Stimulated activated CD8-positive, alpha-beta memory T cell treated with anti-CD3 and anti-CD28 coated beads, Interleukin-2, amount 100 ng/mL, for 48 hours (primary cell): ENCODE measurements at regions not wholly inside any gene's neighbourhood (a gene's known extent, or its start where the extent isn't known, plus 50 kb on each side); places are given as distances from the start of the nearest gene placed in this dataset.
"Not testable (repeated sequence)": the region's sequence is repeated elsewhere in the genome, so short reads cannot be mapped to it uniquely, and the experiment has no call there.

Experiments used
- DNase-seq, 2 donors: peaks; one replicate each; pipeline ENCODE4 v3.0.0-alpha.2; 2020; ENCODE audit warnings: low read depth in 2 of 2

DNA sequence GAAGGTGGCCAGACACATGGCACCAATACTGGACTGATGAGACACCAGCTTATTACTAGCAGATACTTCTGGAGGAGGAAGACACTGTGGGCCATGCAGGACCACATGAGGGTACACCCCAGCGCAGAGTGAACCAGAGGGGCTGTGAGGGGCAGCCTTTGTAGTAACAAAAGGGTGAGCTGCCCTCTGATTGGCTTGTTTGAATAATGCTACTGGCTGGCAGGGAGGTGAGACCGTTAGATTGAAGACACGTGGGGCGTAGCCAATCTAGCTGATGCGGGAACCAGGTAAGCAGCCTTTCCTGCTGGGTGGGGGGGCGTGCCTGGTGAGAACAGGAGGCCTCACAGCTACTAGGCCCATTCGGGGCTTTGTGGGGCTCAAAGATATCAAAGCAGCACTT lies 102.8 kb upstream of the SEC14L1 start:
- no peak for DNase-seq

DNA sequence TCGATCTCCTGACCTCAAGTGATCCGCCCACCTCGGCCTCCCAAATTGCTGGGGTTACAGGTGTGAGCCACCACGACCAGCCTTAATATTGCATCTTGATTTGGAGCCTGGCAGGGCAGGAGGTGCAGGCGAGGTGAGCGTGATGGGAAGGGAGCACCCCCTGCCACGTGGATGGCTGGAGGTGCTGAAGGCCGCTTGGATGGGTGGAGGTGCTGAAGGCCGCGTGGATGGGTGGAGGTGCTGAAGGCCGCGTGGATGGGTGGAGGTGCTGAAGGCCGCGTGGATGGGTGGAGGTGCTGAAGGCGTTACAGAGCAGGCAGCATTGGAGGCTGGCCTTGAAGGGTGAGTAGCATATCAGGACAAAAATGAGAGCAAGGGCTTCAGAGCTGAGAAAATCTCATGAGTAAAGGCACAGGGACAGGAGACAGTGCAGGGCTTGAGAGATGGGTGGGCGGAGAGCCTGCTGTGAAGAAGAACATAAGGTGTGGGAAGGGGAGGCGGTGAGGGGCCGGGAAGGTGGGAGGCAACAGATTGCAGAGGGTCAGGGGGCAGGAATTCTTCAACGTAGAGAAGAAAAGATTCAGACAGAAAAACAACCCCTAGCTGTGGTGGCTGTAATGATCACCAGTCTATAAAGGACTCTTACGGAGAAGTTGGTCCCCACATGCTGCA lies 101.7 kb upstream of the SEC14L1 start:
- DNase-seq = no peak

DNA sequence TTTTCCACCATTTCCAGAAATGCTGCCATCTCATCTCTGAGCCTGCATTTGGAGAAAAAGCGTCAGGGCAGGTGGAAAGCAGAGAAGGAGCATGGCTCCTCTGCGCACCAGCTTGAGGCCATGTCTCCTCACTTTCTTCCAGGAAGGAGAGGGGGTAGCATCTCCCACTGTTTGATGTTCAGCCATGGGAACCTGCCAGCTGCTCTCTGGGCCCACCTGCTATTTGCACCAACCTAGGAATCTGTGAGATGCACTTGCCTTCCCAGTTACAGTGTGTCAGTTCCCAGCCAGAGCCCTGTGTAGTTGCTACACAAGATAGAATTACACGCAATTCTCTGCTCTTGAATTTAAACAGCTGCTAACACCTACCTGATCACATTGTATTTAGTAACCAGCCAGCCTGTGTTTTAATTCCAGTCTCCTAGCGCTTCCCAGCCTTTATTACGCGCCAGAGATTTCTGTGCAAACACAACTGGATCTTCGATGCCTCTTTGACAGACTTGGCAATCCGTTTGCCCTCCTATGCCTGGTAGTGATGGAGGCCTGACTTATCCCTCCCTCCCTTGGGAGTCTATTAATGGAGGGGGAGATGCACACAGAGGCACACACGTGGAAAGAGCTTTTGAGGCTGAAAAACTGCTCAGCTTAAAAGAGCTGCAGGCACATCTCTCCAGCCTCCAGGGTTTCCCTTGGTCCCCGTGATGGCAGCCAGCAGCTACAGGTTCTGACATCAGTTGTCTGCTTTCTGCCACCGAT lies 98.1 kb upstream of the SEC14L1 start:
- DNase-seq = no peak

DNA sequence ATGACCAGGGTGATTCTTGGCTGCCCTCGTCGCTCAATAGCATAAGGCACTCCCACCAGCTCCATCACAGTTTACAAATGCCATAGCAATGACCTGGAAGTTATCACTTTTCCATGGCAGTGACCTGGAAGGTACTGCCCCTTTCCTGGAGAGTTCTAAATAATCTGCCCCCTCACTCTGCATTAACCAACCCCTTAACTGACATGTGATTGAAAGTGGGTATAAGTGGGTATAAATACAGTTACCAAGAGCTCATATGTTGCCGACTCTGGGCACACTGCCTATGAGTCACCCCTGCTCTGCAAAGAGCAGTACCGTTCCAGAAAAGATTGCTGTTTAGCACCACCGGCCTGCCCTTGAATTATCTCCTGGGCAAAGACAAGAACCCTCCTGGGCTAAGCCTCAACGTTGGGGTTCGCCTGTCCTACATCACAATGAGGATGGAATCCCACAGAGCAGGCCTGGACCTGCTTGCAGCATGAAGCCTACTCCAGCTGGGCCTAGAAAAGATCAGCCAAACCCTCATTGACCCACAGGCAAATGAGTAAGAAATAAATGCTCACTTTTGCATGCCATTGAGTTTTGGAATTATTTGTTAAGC lies 95.2 kb upstream of the SEC14L1 start:
- no peak for DNase-seq

DNA sequence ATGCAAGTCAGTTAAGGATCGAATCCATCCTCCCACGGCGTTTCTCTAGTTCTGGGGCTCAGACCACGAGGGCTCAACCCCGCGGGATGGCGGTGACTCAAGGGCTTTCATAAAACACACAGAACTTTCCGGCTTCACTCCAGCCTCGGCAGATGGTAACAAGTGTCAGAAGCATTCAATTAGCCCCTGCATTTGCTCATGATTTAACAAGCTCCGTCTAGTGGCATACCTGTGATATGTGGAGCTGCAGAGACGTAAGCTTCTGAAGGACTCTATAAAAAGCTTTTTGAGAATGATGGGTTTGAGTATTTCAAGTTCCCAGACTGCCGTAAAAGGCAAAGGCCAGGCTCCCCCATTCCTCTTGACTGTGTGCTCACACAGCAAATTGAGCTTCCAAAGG lies 91.3 kb upstream of the SEC14L1 start:
- DNase-seq = no peak

DNA sequence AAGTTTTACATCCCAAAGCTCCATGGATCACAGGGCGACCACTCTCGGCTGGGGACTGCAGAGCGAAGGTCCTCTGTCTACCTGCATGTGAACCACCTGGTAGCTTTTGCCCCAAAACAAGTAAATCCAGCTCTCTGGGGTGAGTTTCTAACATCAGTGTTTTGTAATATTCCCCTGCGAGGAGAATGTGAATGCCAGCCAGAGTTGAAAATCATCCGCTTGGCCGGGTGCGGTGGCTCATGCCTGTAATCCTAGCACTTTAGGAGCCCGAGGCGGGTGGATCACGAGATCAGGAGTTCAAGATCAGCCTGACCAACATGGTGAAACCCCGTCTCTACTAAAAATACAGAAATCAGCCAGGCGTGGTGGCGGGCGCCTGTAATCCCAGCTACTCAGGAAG lies 89.9 kb upstream of the SEC14L1 start:
- DNase-seq = not testable (repeated sequence)

DNA sequence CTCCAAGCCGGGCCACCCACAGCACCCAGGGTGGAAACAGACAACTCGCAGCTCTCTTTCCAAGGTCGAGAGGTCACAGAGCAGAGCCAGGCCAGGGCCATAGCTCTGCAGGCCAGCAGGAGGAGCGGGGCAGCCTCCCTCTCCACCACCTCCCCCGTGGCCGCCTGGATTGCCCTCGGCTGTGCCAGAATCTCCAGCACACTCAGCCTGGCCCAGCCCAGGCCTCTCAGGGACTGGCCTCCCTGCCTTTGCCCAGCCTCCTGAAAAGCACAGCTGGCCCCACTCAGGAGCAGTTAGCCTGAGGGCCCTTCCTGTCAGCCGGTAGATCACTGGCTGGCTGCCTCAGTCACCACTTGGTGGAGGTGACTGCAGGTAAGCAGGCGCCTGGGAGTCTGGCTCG lies 85.8 kb upstream of the SEC14L1 start:
- no peak for DNase-seq

DNA sequence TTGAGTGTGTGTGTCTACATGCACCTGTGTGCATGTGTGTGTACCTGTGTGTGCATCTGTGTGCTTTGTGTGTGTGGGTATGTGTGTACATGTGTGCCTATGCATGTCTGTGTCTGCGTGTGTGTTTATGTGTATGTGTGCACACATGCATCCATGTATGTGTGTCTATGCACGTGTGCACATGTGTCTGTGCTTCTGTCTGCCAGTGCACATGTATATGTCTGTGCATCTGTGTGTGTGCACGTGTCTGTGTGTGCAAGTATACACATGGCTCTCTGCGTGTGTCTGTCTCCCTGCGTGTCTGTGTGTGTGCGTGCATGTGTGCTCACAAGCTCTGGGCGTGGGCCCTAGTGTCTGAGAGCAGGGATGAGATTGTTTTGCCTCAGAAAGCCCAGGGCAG lies 85.3 kb upstream of the SEC14L1 start:
- no peak for DNase-seq

DNA sequence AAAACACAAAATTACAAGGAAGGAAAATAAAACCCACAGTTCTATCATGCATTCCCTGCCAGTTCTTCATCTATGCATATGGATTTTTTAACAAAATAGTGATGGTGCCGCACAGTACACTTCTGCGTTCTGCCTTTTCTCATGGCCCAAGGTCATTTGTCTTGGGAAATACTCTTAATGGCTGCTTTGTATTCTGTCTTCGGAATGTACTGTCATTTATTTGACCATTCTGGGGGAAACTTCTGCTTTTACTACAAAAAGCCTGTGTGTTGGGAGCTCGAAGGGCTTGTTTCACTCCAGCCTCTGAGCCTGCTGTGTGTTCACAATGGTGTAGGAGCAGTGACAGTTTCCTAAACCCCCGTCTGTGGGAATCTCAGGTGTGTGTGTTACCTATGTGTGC lies 82.8 kb upstream of the SEC14L1 start:
- DNase-seq = no peak

DNA sequence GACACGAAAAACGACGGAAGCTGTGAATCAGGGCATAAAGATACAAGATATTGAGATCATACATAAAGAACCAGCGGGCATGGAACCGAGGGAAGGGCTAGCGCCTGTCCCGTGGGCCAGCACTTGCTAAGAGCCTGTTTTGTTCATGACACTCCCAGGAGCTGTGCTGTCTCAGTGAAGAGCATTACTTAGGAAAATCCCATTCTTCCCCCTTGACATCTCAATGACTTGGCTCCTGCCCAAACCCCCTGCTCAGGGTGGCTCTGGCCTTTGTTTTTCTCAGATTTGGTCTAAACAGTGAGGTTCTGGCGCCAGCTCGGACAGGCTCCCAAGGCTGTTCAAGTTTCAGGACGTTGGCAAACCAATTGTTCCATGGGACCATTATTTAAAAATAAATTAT lies 79.1 kb upstream of the SEC14L1 start:
- no peak for DNase-seq

DNA sequence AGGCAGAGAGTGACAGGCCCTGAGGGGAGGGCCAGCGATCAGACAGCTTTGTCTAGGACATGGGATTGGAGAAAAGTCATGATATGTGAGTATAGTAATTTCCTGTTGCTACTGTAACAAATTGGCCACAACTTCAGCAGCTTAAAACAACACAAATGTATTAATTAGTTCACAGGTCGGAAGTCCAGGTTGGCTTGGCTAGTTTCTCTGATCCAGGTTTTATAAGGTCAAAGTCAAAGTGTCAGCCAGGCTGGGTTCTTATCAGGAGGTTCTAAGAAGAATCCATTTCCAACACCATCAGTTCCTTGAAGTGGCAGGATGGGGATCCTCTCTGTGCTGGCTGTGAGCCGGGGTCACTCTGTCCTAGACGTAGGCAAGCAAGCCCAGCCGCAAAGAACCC lies 76.2 kb upstream of the SEC14L1 start:
- DNase-seq = no peak

DNA sequence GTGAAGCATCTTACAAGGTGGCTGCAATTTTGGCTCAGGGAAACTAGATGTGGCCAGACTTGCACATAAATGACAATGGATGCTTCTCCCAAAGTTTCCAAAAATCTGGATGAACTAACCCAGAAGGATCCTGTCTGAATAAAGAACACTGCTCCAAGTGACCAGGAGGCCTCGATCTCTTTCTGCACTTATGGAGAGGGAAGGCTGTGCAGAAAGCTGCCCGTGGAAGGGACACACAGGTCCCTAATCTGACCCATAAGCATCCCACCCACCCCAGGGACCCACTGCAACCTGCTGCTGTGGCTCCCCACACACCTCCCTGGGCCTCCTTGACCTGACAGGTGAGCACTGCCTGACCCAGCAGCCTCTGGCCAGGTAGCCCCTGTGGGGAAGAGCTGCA lies 74.6 kb upstream of the SEC14L1 start:
- no peak for DNase-seq

DNA sequence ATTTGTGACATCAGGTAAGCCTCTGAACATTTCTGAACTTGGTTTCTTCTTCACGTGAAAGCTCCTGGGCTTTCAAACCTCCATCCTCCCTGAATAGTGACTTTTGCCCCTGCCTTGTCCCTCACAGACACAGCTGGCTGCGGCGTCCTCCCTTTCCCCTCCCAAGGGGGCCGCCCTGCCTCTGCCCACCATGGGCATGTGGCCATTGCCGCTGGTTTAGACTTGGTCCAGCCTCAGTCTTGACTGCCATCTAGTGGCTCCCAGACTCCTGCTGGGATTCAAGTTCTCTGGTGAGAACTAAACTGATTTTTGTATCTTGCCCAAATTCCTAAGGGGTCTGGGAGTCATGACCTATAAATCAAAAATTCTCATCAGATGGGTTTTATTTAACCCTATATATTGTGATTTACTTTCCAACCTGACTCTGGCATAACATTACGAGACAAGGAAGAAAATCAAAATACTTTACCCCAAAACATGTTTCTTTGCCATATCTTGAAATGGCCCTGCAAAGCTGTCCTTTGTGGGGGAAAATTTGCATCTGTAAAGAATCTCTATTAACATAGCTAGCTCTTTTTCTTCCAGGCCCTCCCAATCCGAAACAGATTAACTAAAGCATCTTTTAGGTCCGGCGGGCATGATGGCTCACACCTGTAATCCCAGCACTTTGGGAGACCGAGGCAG lies 73.9 kb upstream of the SEC14L1 start:
- DNase-seq = peak in 1 of 2 donors; percentile 26

DNA sequence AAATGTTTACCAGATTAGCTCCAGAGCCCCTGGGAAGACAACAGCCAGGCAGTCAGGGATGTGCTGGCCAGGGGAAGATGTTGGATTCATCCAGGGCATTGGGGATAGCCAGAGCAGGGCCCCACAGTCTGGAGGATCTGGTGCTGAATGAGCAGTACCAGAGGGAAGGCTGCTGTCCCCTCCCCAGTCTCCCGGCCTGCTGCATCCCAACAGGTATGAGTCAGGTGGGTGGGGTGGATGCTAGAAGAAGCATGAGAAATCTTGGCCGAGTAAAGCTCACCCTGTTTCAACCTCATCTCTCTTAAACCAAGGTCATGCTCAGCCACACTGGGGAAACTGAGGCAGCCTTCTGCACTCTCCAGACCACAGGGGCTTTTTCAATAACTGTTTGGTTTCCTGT lies 71.9 kb upstream of the SEC14L1 start:
- DNase-seq = no peak

DNA sequence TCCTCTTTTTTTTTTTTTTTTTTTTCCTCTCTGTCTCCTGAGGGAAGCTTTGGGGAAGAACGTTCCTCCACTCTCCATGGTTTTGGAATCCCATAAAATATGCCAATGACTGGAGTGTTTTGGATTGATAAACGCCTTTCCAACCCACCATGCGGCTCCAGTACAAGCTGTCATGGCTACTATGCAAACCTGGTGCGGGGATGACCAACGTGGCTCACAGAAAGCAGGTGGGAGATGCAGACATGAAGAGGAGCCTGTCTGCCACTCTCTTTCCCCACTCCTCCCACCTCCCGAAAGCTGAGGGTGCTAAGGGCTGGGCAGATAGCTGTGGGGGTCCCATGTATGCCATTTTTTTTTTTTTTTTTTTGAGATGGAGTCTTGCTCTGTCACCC lies 69.9 kb upstream of the SEC14L1 start:
- no peak for DNase-seq

DNA sequence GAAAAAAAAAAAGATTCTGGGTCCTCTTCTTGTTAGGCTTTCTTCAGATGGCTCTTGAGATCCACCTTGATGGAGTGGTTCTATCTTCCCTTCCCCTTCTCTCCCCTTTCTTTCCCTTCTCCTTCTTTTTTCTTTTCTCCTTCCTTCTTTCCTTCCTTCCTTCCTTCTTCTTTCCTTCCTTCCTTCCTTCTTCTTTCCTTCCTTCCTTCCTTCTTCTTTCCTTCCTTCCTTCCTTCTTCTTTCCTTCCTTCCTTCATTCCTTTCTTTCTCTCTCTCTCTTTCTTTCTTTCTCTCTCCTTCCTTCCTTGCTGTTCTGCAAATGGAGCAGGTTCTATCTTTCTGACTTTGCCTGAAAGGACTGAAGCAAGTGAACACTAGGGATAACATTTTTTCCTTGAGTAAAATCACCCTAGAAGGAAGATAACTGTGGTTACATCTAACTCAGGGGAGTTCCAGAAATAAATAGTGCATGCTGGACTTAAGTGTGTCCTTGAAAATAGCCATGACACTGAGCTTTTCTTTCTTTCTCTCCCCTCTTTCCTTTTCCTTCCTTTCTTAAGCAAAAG lies 68.8 kb upstream of the SEC14L1 start:
- no peak for DNase-seq

DNA sequence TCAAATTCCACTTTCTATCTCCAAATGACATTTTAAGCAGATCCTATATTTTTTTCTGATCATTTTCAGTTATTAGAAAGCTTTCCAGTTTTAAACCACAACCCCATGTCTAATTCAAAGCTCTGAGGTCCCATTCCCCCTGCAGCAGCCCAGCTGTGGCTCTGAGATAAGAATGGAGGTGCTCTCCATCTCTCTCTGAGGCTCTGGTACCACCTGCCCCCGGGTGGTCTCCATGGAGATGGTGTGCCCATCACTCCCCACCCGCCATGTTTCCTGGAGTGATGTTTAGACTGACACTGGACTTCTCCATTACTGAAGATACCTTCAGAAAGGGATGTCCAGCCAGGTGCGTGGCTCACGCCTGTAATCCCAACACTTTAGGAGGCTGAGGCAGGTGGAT lies 68.1 kb upstream of the SEC14L1 start:
- DNase-seq = no peak

DNA sequence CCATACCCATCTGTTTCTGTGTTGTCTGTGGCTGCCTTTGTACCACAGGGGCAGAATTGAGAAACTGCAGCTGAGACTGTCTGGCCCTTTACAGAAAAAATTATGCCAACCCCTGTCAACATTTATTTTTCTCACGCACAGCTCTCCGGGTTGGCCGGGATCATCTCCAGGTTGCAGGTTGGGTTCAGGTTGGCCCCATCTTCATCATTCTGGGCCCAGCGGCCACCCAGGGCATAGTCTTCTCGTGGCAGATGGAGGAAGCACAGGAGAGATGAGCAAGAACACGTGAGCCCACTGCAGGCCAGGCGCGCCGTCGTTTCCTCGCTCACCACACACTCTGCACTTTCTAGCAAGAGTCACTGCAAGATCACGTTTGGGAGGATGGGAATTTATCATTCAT lies 66.1 kb upstream of the SEC14L1 start:
- no peak for DNase-seq

DNA sequence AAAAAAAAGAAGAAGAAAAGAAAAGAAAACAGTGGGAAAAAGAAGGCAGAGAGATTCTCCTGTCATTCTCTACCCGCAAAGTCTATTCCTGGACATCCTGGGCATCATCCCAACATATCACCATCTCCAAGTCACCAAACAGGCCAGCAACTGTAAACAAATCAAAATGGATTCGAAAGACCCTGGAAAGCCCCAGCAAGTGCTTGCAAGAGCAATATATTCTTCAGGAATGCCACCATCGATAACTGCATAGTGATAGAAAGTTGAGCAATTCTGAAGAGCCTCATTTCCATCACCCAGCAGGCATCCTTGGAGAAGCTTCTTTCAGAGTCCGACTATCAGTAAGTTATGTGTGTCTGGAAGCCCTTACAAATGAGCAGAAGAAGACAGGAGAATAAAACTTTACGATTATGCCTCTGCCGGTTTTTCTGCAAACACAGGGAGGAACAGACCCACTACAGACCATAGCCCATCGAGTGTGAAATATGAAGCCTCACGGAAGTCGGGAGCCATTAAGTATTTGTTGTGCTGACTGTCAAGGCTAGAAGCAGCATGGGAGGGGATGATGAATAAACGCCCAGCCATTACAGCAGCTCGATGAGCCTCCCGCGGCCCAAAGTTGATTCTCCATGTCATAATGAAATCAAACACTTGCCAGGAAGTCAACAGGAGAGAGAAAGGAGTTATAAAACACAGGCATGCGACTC lies 64.5 kb upstream of the SEC14L1 start:
- DNase-seq = no peak

DNA sequence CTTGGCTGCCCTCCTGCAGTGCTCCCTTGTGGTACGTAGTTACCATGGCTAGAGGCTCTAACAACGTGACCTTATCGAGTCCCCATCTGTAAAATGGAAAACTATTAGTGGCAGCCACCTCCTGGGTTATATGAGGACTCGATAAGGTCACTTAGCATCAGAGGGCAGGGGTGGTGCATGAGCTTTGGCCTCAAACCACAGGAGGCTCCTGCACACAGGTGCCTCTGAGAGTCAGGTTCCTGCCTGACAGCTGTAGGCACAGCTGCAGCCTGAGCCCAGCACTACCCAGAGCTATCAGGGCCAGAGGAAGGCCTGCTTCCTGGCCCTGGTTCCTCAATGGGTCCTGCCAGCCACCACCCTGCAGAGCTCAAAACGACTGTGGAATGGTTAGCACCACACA lies 57.2 kb upstream of the SEC14L1 start:
- no peak for DNase-seq

DNA sequence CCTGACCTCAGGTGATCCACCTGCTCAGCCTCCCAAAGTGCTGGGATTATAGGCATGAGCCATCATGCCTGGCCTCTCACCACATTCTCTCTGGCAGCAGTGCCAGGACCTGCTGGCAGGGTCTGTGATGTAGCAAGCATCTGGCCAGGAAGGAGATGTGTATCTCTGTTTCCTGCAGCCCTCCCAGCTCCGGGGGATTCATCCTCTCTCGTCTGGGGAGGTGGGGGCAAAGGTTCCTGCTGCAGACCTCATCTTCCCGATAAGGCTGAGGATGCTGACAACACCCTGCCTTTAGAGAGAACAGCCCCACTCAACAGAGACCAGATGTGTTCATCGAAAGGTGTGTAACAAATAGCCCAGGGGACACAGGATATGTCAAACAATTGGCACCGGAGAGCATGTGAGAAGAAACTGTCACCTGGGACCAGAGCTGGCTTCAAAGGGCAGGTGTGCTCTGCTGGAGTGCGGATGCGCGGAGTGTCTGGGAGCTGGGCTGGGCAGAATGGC lies 54.8 kb upstream of the SEC14L1 start:
- DNase-seq = no peak
